NCI-H2171 (cell line): ENCODE measurements at regions not wholly inside any gene's neighbourhood (a gene's known extent, or its start where the extent isn't known, plus 50 kb on each side); places are given as distances from the start of the nearest gene placed in this dataset.
"Not testable (repeated sequence)": the region's sequence is repeated elsewhere in the genome, so short reads cannot be mapped to it uniquely, and the experiment has no call there.

ENCODE experiments used
- DNase-seq: peaks from one replicate; lab custom pipeline; 2025; lab: John Stamatoyannopoulos, UW

- DNase-seq: no peak
Measured at GRCh38 chr4:28482580-28483270, 1622.1 kb downstream of the STIM2 start.

GRCh38 chr4:28488021-28488420 lies 1627.4 kb downstream of the STIM2 start:
- DNase-seq: no peak

- no peak for DNase-seq
Measured at GRCh38 chr4:28490669-28491068, 1630.0 kb downstream of the STIM2 start.

GRCh38 chr4:28505064-28505463 lies 1644.4 kb downstream of the STIM2 start:
- DNase-seq: no peak

- DNase-seq: no peak
Measured at GRCh38 chr4:28508636-28509035, 1648.0 kb downstream of the STIM2 start.

- not testable (repeated sequence) for DNase-seq
Measured at GRCh38 chr4:28514766-28515165, 1654.1 kb downstream of the STIM2 start.

GRCh38 chr4:28518561-28519165 lies 1658.0 kb downstream of the STIM2 start:
- no peak for DNase-seq

GRCh38 chr4:28523681-28524190 lies 1663.1 kb downstream of the STIM2 start:
- no peak for DNase-seq

GRCh38 chr4:28536124-28536523 lies 1675.5 kb downstream of the STIM2 start:
- DNase-seq: no peak

GRCh38 chr4:28545986-28546385 lies 1685.3 kb downstream of the STIM2 start:
- no peak for DNase-seq

GRCh38 chr4:28548136-28548535 lies 1687.5 kb downstream of the STIM2 start:
- no peak for DNase-seq

- no peak for DNase-seq
Measured at GRCh38 chr4:28548594-28548993, 1688.0 kb downstream of the STIM2 start.

GRCh38 chr4:28555866-28556265 lies 1695.2 kb downstream of the STIM2 start:
- no peak for DNase-seq

- no peak for DNase-seq
Measured at GRCh38 chr4:28557755-28558154, 1697.1 kb downstream of the STIM2 start.

GRCh38 chr4:28558895-28559294 lies 1698.3 kb downstream of the STIM2 start:
- no peak for DNase-seq

- no peak for DNase-seq
Measured at GRCh38 chr4:28562913-28563312, 1702.3 kb downstream of the STIM2 start.

- no peak for DNase-seq
Measured at GRCh38 chr4:28565396-28565795, 1704.8 kb downstream of the STIM2 start.

GRCh38 chr4:28600958-28601357 lies 1740.3 kb downstream of the STIM2 start:
- DNase-seq: no peak

- no peak for DNase-seq
Measured at GRCh38 chr4:28621591-28621990, 1761.0 kb downstream of the STIM2 start.

GRCh38 chr4:28636971-28637370 lies 1776.3 kb downstream of the STIM2 start:
- no peak for DNase-seq

- DNase-seq: no peak
Measured at GRCh38 chr4:28639747-28640146, 1779.1 kb downstream of the STIM2 start.

GRCh38 chr4:28654618-28655017 lies 1794.0 kb downstream of the STIM2 start:
- no peak for DNase-seq

- DNase-seq: no peak
Measured at GRCh38 chr4:28665306-28665705, 1804.7 kb downstream of the STIM2 start.

GRCh38 chr4:28675582-28675981 lies 1814.9 kb downstream of the STIM2 start:
- DNase-seq: no peak
